Gastrocnemius medialis (tissue), 4 donors: ENCODE measurements at regions not wholly inside any gene's neighbourhood (a gene's known extent, or its start where the extent isn't known, plus 50 kb on each side); places are given as distances from the start of the nearest gene placed in this dataset.
A peak's percentile ranks its signal among the peaks of the same experiment; 100 is the strongest.

Experiments
- ATAC-seq, 2 donors: fragments of 150-250 bp; one replicate each; pipeline ENCODE4 v1.9.1; 2016
- DNase-seq, 2 donors: peaks; one replicate each; pipeline ENCODE4 v3.0.0-alpha.2; 2019
- H3K27ac ChIP-seq, 4 donors: fragments of 200-600 bp; sonication (generic); 1 replicate in 1 of 4; 2 replicates in 3 of 4; pipeline ENCODE4 v1.5.1; 2016 to 2018; ENCODE audit warnings: mild to moderate bottlenecking in 2 of 4, moderate library complexity in 1 of 4
- H3K27me3 ChIP-seq, 3 donors: fragments of 200-600 bp; sonication (generic) in 2 of 3; 1 replicate in 1 of 3; 2 replicates in 2 of 3; pipeline versions ENCODE4 v1.5.1 to v1.6.0; 2016 to 2019; ENCODE audit warnings: mild to moderate bottlenecking in 1 of 3, moderate library complexity in 1 of 3
- H3K36me3 ChIP-seq, 2 donors: fragments of 200-600 bp; sonication (generic) in 1 of 2; one replicate each; pipeline ENCODE4 v1.5.1; 2017 to 2018
- H3K4me1 ChIP-seq, 2 donors: fragments of 200-600 bp; sonication (generic) in 1 of 2; one replicate each; pipeline ENCODE4 v1.5.1; 2016 to 2017; ENCODE audit warnings: mild to moderate bottlenecking in 2 of 2
- H3K4me3 ChIP-seq, 4 donors: fragments of 200-600 bp; sonication (generic) in 3 of 4; 1 replicate in 1 of 4; 2 replicates in 3 of 4; pipeline ENCODE4 v1.5.1; 2016 to 2019; ENCODE audit warnings: mild to moderate bottlenecking in 2 of 4
- H3K9me3 ChIP-seq, 3 donors: fragments of 200-600 bp; sonication (generic) in 2 of 3; 1 replicate in 1 of 3; 2 replicates in 2 of 3; pipeline ENCODE4 v1.5.1; 2016 to 2019
- CTCF ChIP-seq, 5 experiments: fragments of 450-650 bp in 3 of 5; fragments of 200-600 bp in 2 of 5; sonication (generic) in 2 of 5; IDR thresholded peaks in 4 of 5; conservative IDR thresholded peaks in 1 of 5; 1 replicate in 4 of 5; 2 replicates in 1 of 5; pipeline ENCODE4 v1.5.1; 2016 to 2019; ENCODE audit warnings: antibody characterized with exemption in 5 of 5, mild to moderate bottlenecking in 3 of 5, moderate library complexity in 3 of 5
- POLR2A ChIP-seq, 2 donors: fragments of 450-650 bp; IDR thresholded peaks; one replicate each; pipeline ENCODE4 v1.6.1; 2017; ENCODE audit warnings: antibody characterized with exemption in 2 of 2, mild to moderate bottlenecking in 2 of 2, moderate library complexity in 2 of 2
- in situ Hi-C, 4 donors: fragments of 200-750 bp; cut with MboI; loops; one replicate each; pipeline versions ENCODE4 v1.15.0 to v1.8.0; 2017; ENCODE audit warnings: low sequenced_read_pairs in 4 of 4
- intact Hi-C: fragments of 100-400 bp; cut with DNase I; formaldehyde crosslinking; loops from one replicate; pipeline ENCODE4 v1.15.1; 2023; ENCODE audit warnings: low total_unique reads

GRCh38 chr10:43912469-43912868 is 263.8 kb upstream of the ZNF32 start:
- TF ChIP-seq POLR2A (IDR thresholded peaks at IDR 0.05) (no peak), CTCF (IDR thresholded peaks at IDR 0.05 in 4 of 5, conservative IDR thresholded peaks at IDR 0.05 in 1 of 5) (no peak)
- intact Hi-C loops (no loop called here), in situ Hi-C loops (no loop called here)
- Histone ChIP-seq H3K27ac (peak overlapping the region in 1 of 4 donors; percentile 79), H3K9me3 (no peaks in the 10 kb centered on the region), H3K27me3 (no peaks in the 10 kb centered on the region), H3K36me3 (no peaks in the 10 kb centered on the region), H3K4me3 (no peak overlapping the region), H3K4me1 (peaks cover 11 to 15% of the 10 kb centered on the region in 2 donors)
- ATAC-seq = no peak
- no peak for DNase-seq

GRCh38 chr10:43906490-43906889 is 257.8 kb upstream of the ZNF32 start:
- Histone ChIP-seq H3K27me3 (no peaks in the 10 kb centered on the region), H3K27ac (peak overlapping the region; percentile 40 to 59 (median 44)), H3K4me3 (no peak overlapping the region), H3K9me3 (no peaks in the 10 kb centered on the region), H3K36me3 (no peaks in the 10 kb centered on the region), H3K4me1 (peaks cover 24 to 25% of the 10 kb centered on the region in 2 donors)
- in situ Hi-C loops (no loop called here), intact Hi-C loops (no loop called here)
- ATAC-seq (peak in 1 of 2 donors; percentile 22), DNase-seq (no peak)
- TF ChIP-seq POLR2A (IDR thresholded peaks at IDR 0.05) = no peak
- TF ChIP-seq CTCF (IDR thresholded peaks at IDR 0.05 in 4 of 5, conservative IDR thresholded peaks at IDR 0.05 in 1 of 5) = no peak

GRCh38 chr10:43905512-43906236 is 257.0 kb upstream of the ZNF32 start:
- no peaks in the 10 kb centered on the region for H3K36me3 ChIP-seq
- ATAC-seq = no peak
- intact Hi-C loops = no loop called here
- H3K4me1 ChIP-seq = peaks cover 17 to 19% of the 10 kb centered on the region in 2 donors
- no peak for DNase-seq
- H3K9me3 ChIP-seq = no peaks in the 10 kb centered on the region
- H3K27ac ChIP-seq = peak overlapping the region; percentile 40 to 59 (median 43)
- no peak overlapping the region for H3K4me3 ChIP-seq
- TF ChIP-seq POLR2A (IDR thresholded peaks at IDR 0.05) = no peak
- TF ChIP-seq CTCF (IDR thresholded peaks at IDR 0.05 in 4 of 5, conservative IDR thresholded peaks at IDR 0.05 in 1 of 5) = no peak
- in situ Hi-C loops = no loop called here
- no peaks in the 10 kb centered on the region for H3K27me3 ChIP-seq

GRCh38 chr10:43904844-43905243 is 256.2 kb upstream of the ZNF32 start:
- intact Hi-C loops = no loop called here
- DNase-seq (no peak), ATAC-seq (no peak)
- Histone ChIP-seq H3K27me3 (no peaks in the 10 kb centered on the region), H3K9me3 (no peaks in the 10 kb centered on the region), H3K4me3 (no peak overlapping the region), H3K4me1 (peaks cover 10 to 13% of the 10 kb centered on the region in 2 donors), H3K27ac (no peak overlapping the region), H3K36me3 (no peaks in the 10 kb centered on the region)
- TF ChIP-seq CTCF (IDR thresholded peaks at IDR 0.05 in 4 of 5, conservative IDR thresholded peaks at IDR 0.05 in 1 of 5) (no peak), POLR2A (IDR thresholded peaks at IDR 0.05) (no peak)
- in situ Hi-C loops = no loop called here

GRCh38 chr10:43904301-43904700 is 255.6 kb upstream of the ZNF32 start:
- intact Hi-C loops = no loop called here
- H3K4me3 ChIP-seq = no peak overlapping the region
- ATAC-seq (no peak), DNase-seq (no peak)
- in situ Hi-C loops = no loop called here
- H3K27me3 ChIP-seq = no peaks in the 10 kb centered on the region
- no peak overlapping the region for H3K27ac ChIP-seq
- no peaks in the 10 kb centered on the region for H3K9me3 ChIP-seq
- H3K36me3 ChIP-seq = no peaks in the 10 kb centered on the region
- peaks cover 10 to 13% of the 10 kb centered on the region in 2 donors for H3K4me1 ChIP-seq
- TF ChIP-seq POLR2A (IDR thresholded peaks at IDR 0.05) (no peak), CTCF (IDR thresholded peaks at IDR 0.05 in 4 of 5, conservative IDR thresholded peaks at IDR 0.05 in 1 of 5) (no peak)
